ENCODE measurements at regions not wholly inside any gene's neighbourhood (a gene's known extent, or its start where the extent isn't known, plus 50 kb on each side); places are given as distances from the start of the nearest gene placed in this dataset.
A peak's percentile ranks its signal among the peaks of the same experiment; 100 is the strongest.

GRCh38 chr6:28741363-28741762 lies 182.4 kb downstream of the TRIM27 start:
- DNase-seq, result no peak

GRCh38 chr6:28742668-28743270 lies 181.0 kb downstream of the TRIM27 start:
- peak; percentile 63 for DNase-seq

- DNase-seq, result no peak
Measured at GRCh38 chr6:28743271-28743789, 180.5 kb downstream of the TRIM27 start.

GRCh38 chr6:28747083-28747630 lies 176.6 kb downstream of the TRIM27 start:
- no peak for DNase-seq

- DNase-seq, result peak; percentile 83
Measured at GRCh38 chr6:28747631-28748157, 176.1 kb downstream of the TRIM27 start.

GRCh38 chr6:28748192-28748591 lies 175.6 kb downstream of the TRIM27 start:
- no peak for DNase-seq

- no peak for DNase-seq
Measured at GRCh38 chr6:28750926-28751458, 172.8 kb downstream of the TRIM27 start.

- no peak for DNase-seq
Measured at GRCh38 chr6:28751514-28751913, 172.3 kb downstream of the TRIM27 start.

GRCh38 chr6:28751963-28752350 lies 171.8 kb downstream of the TRIM27 start:
- DNase-seq, result no peak

- DNase-seq, result no peak
Measured at GRCh38 chr6:28757429-28758045, 166.2 kb downstream of the TRIM27 start.

- peak; percentile 74 for DNase-seq
Measured at GRCh38 chr6:28758046-28758817, 165.6 kb downstream of the TRIM27 start.

- DNase-seq, result no peak
Measured at GRCh38 chr6:28758818-28759235, 165.0 kb downstream of the TRIM27 start.

- no peak for DNase-seq
Measured at GRCh38 chr6:28764014-28764723, 159.6 kb downstream of the TRIM27 start.

GRCh38 chr6:28764761-28765282 lies 159.0 kb downstream of the TRIM27 start:
- DNase-seq, result no peak

- no peak for DNase-seq
Measured at GRCh38 chr6:28765978-28766351, 157.8 kb downstream of the TRIM27 start.

- no peak for DNase-seq
Measured at GRCh38 chr6:28766426-28766825, 157.4 kb downstream of the TRIM27 start.

- no peak for DNase-seq
Measured at GRCh38 chr6:28767133-28767532, 156.7 kb downstream of the TRIM27 start.

- no peak for DNase-seq
Measured at GRCh38 chr6:28767691-28768090, 156.1 kb downstream of the TRIM27 start.

GRCh38 chr6:28768187-28768913 lies 155.4 kb downstream of the TRIM27 start:
- DNase-seq, result no peak

- DNase-seq, result peak; percentile 63
Measured at GRCh38 chr6:28769626-28770402, 154.0 kb downstream of the TRIM27 start.

GRCh38 chr6:28770732-28771131 lies 153.1 kb downstream of the TRIM27 start:
- no peak for DNase-seq
